GM20431 (cell line): ENCODE measurements at regions not wholly inside any gene's neighbourhood (a gene's known extent, or its start where the extent isn't known, plus 50 kb on each side); places are given as distances from the start of the nearest gene placed in this dataset.

Experiments used
- in situ Hi-C: fragments of 300-500 bp; cut with MseI, MboI; formaldehyde crosslinking; loops from one replicate; pipeline ENCODE4 v1.15.0; 2020; ENCODE audit warnings: low sequenced_read_pairs; ENCODE audit not compliant: unreplicated experiment

DNA sequence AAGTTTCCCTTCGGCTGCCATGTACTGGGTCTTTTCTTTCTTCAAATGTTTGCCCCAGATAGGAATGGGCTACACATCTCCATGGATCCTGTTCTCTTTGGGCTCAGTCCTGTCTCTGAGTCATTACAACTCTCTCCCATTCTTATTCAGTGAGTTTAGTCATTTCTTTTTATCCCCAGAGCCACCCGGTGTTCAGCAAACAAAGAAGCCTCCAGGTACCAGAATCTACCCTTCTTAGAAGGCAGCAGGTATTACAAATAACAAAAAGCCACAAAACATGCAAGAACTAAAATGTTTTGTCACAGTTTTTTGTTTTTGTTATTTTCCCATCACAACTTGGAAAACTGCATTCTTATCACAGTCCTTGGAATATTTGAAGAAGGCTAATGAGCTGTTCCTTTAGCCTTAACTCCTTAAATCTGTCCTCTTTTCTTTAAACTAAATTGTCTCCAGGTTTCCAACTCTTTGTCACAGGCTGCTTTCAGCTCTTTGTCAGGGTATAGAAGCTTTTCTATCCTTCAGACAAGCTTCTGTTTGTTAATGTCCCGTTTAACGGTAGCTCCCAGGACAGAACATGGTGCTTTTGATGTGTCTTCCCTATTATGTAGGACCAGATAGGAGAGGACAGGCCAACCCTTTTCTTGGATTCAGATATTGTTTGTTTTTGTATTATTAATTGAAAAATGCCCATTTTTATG, 215.5 kb upstream of the HTR2A start:
- in situ Hi-C loops = no loop called here

- in situ Hi-C loops = no loop called here
Measured at GRCh38 chr13:47111499-47111898, 214.6 kb upstream of the HTR2A start.

- in situ Hi-C loops = no loop called here
Measured at GRCh38 chr13:47110833-47111240, 214.0 kb upstream of the HTR2A start.

DNA sequence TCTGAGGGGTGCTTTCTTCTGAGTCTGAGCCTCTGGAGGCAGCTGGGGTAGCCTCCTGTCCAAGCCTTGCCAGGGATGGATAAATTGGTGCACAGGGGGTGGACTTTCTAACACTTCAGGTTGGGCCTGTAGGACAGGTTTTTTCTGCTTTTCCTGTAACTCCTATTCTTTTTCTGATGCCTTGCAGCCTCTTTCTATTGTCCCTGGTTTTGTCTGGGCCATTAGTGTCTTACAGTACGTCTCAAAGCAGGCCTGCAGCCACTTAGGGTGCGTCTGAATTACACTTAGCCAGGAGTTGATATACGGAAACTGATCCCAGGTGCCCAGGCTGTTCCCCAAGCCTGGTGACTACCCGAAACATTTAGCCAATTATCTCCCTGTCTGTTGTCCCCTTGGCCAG, 213.3 kb upstream of the HTR2A start:
- in situ Hi-C loops = no loop called here

GRCh38 chr13:47109028-47109427, 212.2 kb upstream of the HTR2A start:
- in situ Hi-C loops = no loop called here

DNA sequence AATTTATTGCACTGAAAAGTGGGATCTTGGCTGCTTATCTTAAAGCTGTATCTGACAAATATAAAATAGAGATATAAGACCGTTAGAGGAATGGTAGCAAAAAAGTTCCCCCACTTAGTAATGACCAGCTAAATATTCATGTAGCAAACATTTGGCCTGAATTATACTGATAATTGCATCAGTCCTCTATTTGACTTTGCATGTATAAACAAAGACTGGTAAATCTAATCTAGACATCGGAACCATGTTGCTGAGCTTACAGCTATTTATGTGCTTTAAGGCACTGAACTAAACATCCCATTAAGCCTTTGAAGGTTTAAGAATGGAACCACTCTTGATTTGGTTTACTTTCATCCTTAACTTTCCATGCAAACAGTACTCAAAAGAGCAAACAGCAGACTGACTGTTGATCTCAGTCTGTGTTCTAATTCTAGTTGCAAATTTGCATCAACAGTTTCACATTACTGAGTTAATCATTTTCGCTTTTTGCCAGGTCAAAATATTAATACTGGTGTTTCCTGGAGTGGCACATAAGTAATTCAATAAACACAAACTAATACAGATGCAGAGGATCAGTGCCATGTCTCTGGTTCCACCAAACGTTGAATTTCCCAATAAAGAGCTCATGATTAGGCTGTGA, 203.5 kb upstream of the HTR2A start:
- in situ Hi-C loops = no loop called here

DNA sequence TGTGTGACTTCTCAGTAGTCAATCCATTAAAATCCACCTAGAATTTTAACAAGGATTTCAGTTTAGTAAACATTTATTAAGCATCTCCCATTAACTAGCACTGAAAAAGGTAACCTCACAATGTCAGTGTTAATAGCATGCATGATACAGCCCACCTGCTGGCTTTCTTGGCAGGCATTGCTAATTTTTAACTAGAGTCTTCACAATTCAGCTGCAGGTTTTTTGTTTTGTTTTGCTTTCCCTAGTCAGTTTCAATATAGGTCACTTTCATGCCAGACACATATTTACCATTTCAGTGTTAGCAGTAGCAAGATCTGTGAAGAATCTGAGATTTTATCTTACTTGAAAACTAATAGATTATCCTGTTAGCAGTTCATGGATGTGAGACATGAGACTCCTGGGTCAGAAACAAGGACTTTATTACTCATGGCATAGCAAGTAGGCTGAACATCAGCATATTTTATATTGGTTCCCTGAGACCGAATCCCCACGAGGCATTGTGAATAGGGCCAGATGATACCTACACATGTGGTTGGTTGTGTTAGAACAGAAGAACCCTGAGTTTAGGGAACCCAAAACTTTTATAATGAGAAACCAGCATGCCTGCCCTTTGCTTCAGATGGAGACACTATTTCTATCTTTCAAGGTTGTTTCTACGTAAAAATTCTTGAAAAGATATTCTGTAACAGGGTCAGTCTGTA, 198.0 kb upstream of the HTR2A start:
- in situ Hi-C loops = no loop called here

DNA sequence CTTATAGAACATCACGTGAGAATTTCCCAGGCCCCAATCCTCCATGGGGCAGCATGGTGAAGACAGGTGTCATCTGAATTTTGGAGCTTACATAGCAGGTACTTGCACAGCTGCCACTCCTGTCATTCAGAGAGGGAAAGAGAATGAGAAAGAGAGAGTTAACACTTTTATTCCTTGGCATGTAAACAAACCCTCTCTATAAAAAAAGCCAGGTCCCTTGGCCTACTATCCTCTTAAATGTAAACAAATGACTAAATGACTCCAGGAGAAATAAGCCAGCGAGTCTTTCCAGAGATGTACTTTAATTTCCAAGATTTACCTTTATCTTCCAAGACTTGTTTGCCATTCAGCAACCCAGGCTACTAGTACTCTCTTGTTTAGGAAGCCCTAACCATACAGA, 195.3 kb upstream of the HTR2A start:
- in situ Hi-C loops = no loop called here

DNA sequence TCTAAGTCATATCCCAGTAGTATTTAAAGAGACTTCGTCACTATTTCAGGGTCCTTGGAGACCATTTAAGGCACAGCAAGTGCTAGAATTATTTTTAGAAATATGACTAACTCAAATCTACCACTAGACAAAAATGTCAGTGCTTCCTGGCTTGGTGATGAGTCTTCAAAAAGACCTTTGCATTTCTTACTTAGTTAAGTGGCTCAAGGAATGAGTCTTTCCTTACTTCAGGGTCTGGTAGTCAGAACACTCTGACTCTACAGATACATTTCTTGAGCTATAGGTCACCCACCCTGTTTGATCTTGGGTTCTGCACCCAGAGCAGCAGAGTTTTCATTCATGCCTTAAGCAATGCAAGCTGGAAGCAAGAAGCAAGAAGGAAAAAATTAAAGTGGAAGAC, 191.0 kb upstream of the HTR2A start:
- in situ Hi-C loops = no loop called here

GRCh38 chr13:47087241-47087640, 190.4 kb upstream of the HTR2A start:
- in situ Hi-C loops = no loop called here

DNA sequence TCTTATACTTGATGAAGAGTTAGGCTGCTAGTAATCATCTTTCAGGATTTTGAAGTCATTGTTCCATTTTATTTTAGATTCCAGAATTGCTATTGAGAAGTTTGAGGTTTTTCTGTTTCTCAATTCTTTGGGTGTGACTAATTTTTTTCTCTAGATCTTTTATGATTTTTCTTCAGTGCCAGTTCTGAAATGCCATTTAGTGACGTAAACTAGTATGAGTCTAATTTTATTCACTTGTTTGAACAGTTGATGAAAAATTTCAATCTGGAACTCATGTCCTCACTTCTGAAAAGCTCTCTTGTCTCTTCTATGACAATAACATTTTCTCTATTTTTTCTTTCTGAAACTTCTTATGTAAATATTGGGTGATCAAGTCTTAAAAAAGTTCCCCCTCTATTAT, 188.5 kb upstream of the HTR2A start:
- in situ Hi-C loops = no loop called here

GRCh38 chr13:47081850-47082249, 185.0 kb upstream of the HTR2A start:
- in situ Hi-C loops = no loop called here

- in situ Hi-C loops = no loop called here
Measured at GRCh38 chr13:47081246-47081645, 184.4 kb upstream of the HTR2A start.

DNA sequence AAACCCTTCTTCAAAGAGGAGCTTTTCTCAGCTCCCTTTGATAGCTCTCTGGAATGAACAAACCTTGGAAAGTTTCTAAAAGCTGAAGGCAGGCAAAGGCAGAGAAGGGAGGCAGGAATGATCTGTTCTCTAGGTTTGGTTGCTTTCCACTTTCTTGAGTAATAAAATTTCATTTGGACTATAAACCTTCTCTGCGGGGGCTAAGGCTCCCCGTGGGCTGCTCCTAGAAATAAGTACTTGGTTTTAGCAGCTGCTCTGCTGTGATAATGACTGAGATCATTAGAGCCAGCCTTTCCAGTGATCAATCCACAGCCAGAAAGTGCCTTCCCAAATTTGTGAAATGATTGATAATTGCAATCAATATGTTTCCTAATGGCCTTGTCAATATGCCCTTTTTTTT, 183.8 kb upstream of the HTR2A start:
- in situ Hi-C loops = no loop called here

- in situ Hi-C loops = no loop called here
Measured at GRCh38 chr13:47076500-47076899, 179.6 kb upstream of the HTR2A start.

GRCh38 chr13:47069133-47069532, 172.3 kb upstream of the HTR2A start:
- in situ Hi-C loops = no loop called here

GRCh38 chr13:47067306-47067705, 170.5 kb upstream of the HTR2A start:
- in situ Hi-C loops = no loop called here

DNA sequence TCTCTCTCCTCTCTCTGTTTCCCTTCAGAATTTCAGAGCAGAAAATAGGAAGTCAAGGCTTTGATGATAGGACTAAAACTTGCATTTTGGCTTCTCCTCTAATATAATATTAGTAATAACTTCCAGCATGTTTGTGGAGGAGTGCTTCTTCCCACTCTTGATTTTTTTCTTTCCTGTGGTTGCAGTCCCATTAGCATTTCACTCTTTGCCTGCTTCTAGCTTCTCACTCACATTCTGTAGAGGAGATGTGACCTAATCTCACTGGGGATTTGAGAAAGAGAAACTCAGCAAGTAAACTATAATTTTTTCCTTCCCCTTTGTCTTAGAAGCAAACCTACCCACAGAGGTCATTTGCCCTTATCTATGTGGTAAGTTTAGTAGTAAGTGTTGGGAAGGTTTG, 169.4 kb upstream of the HTR2A start:
- in situ Hi-C loops = no loop called here

DNA sequence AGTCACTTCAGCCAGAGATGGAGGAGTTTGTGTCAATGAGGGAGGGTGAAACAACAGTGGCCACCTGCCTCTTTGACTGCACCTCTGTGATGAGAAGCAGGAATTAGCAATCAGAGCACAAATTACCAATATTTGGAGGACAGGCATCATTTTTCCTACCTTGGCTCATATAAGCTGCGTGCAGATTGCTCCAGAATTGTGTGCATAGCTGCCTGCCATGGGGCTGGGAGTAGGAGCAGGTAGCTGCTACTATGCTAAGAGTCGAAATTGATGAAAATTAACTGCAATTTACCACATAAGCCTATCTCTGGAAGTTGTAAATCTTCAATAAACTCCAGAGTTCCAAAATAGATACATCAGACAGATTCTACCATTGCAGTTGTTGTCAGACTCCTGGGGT, 167.5 kb upstream of the HTR2A start:
- in situ Hi-C loops = no loop called here

DNA sequence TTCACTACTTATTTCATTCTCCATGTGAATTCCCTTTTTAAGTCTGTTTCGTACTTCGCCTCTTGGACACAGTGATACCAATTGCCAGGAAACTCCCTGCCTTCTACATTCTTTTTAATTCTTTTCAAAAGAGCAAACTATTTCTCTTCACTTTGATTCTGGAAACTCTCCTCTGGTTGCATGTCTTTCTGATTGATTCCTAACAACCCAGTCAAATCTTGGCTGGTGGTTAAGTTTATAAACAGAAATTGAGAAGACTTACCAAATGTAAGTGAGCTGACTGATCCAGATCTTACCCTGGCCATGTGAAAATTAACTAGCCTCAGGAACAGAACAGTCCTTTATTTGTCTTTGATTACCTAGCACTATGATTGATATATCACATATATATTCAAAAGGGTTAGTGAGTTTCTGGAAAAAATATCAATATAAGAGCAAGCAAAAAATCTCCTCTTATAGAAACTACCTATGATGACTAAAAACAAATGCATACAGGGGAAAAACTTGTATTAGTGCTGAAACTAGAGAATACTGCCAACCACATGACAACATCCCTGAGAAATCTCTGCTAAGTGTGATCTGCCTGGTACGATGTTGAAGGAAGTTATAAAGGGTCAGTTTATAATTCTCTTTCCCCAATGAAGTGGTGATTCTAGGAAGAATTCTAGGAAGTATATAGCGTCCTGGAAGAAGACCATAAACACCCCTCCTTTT, 152.6 kb upstream of the HTR2A start:
- in situ Hi-C loops = no loop called here

GRCh38 chr13:47046706-47047105, 149.9 kb upstream of the HTR2A start:
- in situ Hi-C loops = no loop called here
